ENCODE measurements at regions not wholly inside any gene's neighbourhood (a gene's known extent, or its start where the extent isn't known, plus 50 kb on each side); places are given as distances from the start of the nearest gene placed in this dataset.

- H4K20me1 ChIP-seq (ENCODE audit: insufficient read depth, low read length) = no peaks in the 10 kb centered on the region
- no peak overlapping the region for H2AFZ ChIP-seq (ENCODE audit: low read length)
- TF ChIP-seq ZNF230 (CRISPR knock-in tag; IDR thresholded peaks at IDR 0.05) (no peak), CEBPB (IDR thresholded peaks at IDR 0.05; ENCODE audit: borderline replicate concordance, low read depth, low read length) (peak; percentile 88)
- H3K36me3 ChIP-seq (replicated peaks in 1 of 2; ENCODE audit: control insufficient read depth in 1 of 2, insufficient read depth in 2 of 2, low read length in 2 of 2) = no peaks in the 10 kb centered on the region
- no peak overlapping the region for H3K9ac ChIP-seq (ENCODE audit: insufficient read depth, low read depth, low read length)
- CTCF ChIA-PET (ENCODE audit: low intra/inter-chr PET ratio, low total read pairs) = no interaction called here
- H3K27ac ChIP-seq (ENCODE audit: extremely low read length, insufficient read depth, low read length) = no peak overlapping the region
- no peak for DNase-seq (ENCODE audit: low spot score)
- in situ Hi-C loops (cut with HindIII; ENCODE audit: extremely low pct_ligation_motif_present, low pct_unique_long_range_greater_than_20kb) (no loop called here), intact Hi-C loops (cut with micrococcal nuclease; ENCODE audit: unreplicated experiment) (no loop called here)
- no peaks in the 10 kb centered on the region for H3K9me3 ChIP-seq (ENCODE audit: low read length)
- no peak overlapping the region for H3K4me2 ChIP-seq (ENCODE audit: low read depth, low read length)
- FAIRE-seq = no peak
- WGBS (ENCODE audit: low lambda C conversion rate) = 41% methylated on average over 1 of the region's 1 CpG
- no peaks in the 10 kb centered on the region for H3K79me2 ChIP-seq (ENCODE audit: insufficient read depth, low read length)
- no peak for ATAC-seq
- H3K4me1 ChIP-seq (ENCODE audit: insufficient read depth, low read length) = no peaks in the 10 kb centered on the region
- no TSS peak for BruUV-seq (replicated peaks)
- no peaks in the 10 kb centered on the region for H3K27me3 ChIP-seq (ENCODE audit: control insufficient read depth in 1 of 2, insufficient read depth in 2 of 2, low read length in 2 of 2)
- no peak overlapping the region for H3K4me3 ChIP-seq (replicated peaks in 1 of 3; ENCODE audit: insufficient read depth in 1 of 3, low read depth in 2 of 3, low read length in 3 of 3)
- POLR2A ChIA-PET = no interaction called here
These were observed 251.5 kb downstream of the GPD2 start for GRCh38 chr2:156687715-156688114.

DNA sequence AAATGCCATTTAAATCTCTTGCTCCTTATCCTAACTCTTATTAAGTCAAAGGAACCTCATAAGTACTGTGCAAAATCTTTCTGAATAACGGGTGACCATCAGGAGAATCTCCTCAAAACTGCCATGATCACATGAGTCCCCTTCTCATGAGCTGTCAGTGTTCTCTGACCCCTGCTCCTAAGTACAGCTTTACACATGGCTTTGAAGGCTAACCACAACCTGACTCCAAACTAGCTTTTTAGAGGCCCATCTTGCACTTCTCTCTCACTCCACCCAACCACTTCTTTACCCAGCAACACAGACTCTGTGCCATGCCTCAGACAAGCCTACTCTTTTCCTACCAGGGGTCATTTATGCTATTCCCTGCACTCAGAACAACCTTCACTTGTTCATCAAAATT lies 253.8 kb downstream of the GPD2 start:
- intact Hi-C loops (cut with micrococcal nuclease; ENCODE audit: unreplicated experiment) (no loop called here), in situ Hi-C loops (cut with HindIII; ENCODE audit: extremely low pct_ligation_motif_present, low pct_unique_long_range_greater_than_20kb) (no loop called here)
- CTCF ChIA-PET (ENCODE audit: low intra/inter-chr PET ratio, low total read pairs) = no interaction called here
- Histone ChIP-seq H3K9me3 (ENCODE audit: low read length) (no peaks in the 10 kb centered on the region), H3K27me3 (ENCODE audit: control insufficient read depth in 1 of 2, insufficient read depth in 2 of 2, low read length in 2 of 2) (no peaks in the 10 kb centered on the region), H3K4me2 (ENCODE audit: low read depth, low read length) (no peak overlapping the region), H3K9ac (ENCODE audit: insufficient read depth, low read depth, low read length) (no peak overlapping the region), H3K27ac (ENCODE audit: extremely low read length, insufficient read depth, low read length) (no peak overlapping the region), H3K4me3 (replicated peaks in 1 of 3; ENCODE audit: insufficient read depth in 1 of 3, low read depth in 2 of 3, low read length in 3 of 3) (no peak overlapping the region), H3K4me1 (ENCODE audit: insufficient read depth, low read length) (no peaks in the 10 kb centered on the region), H3K36me3 (replicated peaks in 1 of 2; ENCODE audit: control insufficient read depth in 1 of 2, insufficient read depth in 2 of 2, low read length in 2 of 2) (no peaks in the 10 kb centered on the region), H4K20me1 (ENCODE audit: insufficient read depth, low read length) (no peaks in the 10 kb centered on the region), H3K79me2 (ENCODE audit: insufficient read depth, low read length) (no peaks in the 10 kb centered on the region), H2AFZ (ENCODE audit: low read length) (no peak overlapping the region)
- DNase-seq (ENCODE audit: low spot score) (no peak), FAIRE-seq (no peak), ATAC-seq (no peak)
- WGBS (ENCODE audit: low lambda C conversion rate) = 3% methylated on average over 1 of the region's 1 CpG
- TF ChIP-seq ZNF891 (CRISPR knock-in tag; IDR thresholded peaks at IDR 0.05) = no peak
- no peak for TF ChIP-seq ZNF552 (CRISPR knock-in tag; IDR thresholded peaks at IDR 0.05; ENCODE audit: borderline replicate concordance)
- TF ChIP-seq JUNB (CRISPR knock-in tag; IDR thresholded peaks at IDR 0.05; ENCODE audit: borderline replicate concordance) = no peak
- TF ChIP-seq ZNF251 (CRISPR knock-in tag; IDR thresholded peaks at IDR 0.05) = no peak
- TF ChIP-seq ZNF382 (CRISPR knock-in tag; IDR thresholded peaks at IDR 0.05; ENCODE audit: borderline replicate concordance) = no peak
- TF ChIP-seq NCOR1 (IDR thresholded peaks at IDR 0.05; ENCODE audit: borderline replicate concordance, low read length) = no peak
- no peak for TF ChIP-seq ZNF619 (CRISPR knock-in tag; IDR thresholded peaks at IDR 0.05)
- TF ChIP-seq ZNF546 (CRISPR knock-in tag; conservative IDR thresholded peaks at IDR 0.05) = no peak
- no peak for TF ChIP-seq ZNF225 (CRISPR knock-in tag; IDR thresholded peaks at IDR 0.05)
- TF ChIP-seq ZNF639 (CRISPR knock-in tag; conservative IDR thresholded peaks at IDR 0.05) = no peak
- POLR2A ChIA-PET = no interaction called here
- no TSS peak for BruUV-seq (replicated peaks)

All from HepG2 (cell line).